Nephron (organoid): ENCODE measurements at regions not wholly inside any gene's neighbourhood (a gene's known extent, or its start where the extent isn't known, plus 50 kb on each side); places are given as distances from the start of the nearest gene placed in this dataset.

Experiments
- H3K27ac Mint-ChIP-seq, 3 experiments: 2 replicates each; pipeline ENCODE4 v1.8.0; 2020; ENCODE audit warnings: mixed read lengths in 3 of 3, mild to moderate bottlenecking in 2 of 3, moderate library complexity in 1 of 3
- H3K27me3 Mint-ChIP-seq: 2 replicates; pipeline ENCODE4 v1.8.0; 2021; ENCODE audit warnings: low read depth, mild to moderate bottlenecking, moderate library complexity, mixed read lengths
- H3K36me3 Mint-ChIP-seq: 2 replicates; pipeline ENCODE4 v1.8.0; 2020; ENCODE audit warnings: low read depth, mixed read lengths
- H3K4me1 Mint-ChIP-seq: 2 replicates; pipeline ENCODE4 v1.8.0; 2020; ENCODE audit warnings: mixed read lengths
- H3K4me3 Mint-ChIP-seq, 3 experiments: 2 replicates each; pipeline ENCODE4 v1.8.0; 2020; ENCODE audit warnings: mild to moderate bottlenecking in 3 of 3, mixed read lengths in 3 of 3, moderate library complexity in 2 of 3
- H3K9me3 Mint-ChIP-seq: 2 replicates; pipeline ENCODE4 v1.8.0; 2020; ENCODE audit warnings: mixed read lengths
- TF ChIP-seq, protein P1 (sequence below), 3 experiments: fragments of 200-600 bp; sonication (generic); IDR thresholded peaks; one replicate each; pipeline ENCODE4 v1.5.0; 2021; ENCODE audit warnings: antibody characterized with exemption in 3 of 3; ENCODE audit not compliant: unreplicated experiment in 3 of 3

DNA sequence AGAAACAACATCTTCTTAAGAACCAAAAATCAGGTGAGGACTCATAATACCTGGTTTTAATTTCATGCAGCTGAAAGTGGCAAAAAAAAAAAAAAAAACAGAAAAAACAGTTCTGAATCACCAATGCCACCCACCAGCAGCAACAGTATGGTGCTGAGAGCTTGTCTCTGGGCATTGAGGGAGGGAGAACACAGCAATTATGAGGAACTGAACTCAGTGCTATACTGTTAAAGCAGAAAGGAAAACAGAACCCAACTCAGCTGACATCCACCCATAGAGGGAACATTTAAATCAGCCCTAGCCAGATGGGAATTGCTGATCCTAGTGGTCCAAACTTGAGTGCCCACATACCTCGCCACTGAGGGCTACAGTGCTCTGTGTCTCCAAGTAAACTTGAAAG lies 657.9 kb downstream of the ACTL7B start:
- Mint-ChIP-seq H3K36me3 (no peaks in the 10 kb centered on the region), H3K9me3 (peaks cover 26% of the 10 kb centered on the region), H3K4me1 (no peaks in the 10 kb centered on the region), H3K4me3 (no peak overlapping the region), H3K27ac (no peak overlapping the region), H3K27me3 (peaks cover 22% of the 10 kb centered on the region)
- TF ChIP-seq, protein P1, sequence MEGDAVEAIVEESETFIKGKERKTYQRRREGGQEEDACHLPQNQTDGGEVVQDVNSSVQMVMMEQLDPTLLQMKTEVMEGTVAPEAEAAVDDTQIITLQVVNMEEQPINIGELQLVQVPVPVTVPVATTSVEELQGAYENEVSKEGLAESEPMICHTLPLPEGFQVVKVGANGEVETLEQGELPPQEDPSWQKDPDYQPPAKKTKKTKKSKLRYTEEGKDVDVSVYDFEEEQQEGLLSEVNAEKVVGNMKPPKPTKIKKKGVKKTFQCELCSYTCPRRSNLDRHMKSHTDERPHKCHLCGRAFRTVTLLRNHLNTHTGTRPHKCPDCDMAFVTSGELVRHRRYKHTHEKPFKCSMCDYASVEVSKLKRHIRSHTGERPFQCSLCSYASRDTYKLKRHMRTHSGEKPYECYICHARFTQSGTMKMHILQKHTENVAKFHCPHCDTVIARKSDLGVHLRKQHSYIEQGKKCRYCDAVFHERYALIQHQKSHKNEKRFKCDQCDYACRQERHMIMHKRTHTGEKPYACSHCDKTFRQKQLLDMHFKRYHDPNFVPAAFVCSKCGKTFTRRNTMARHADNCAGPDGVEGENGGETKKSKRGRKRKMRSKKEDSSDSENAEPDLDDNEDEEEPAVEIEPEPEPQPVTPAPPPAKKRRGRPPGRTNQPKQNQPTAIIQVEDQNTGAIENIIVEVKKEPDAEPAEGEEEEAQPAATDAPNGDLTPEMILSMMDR (IDR thresholded peaks at IDR 0.05; ENCODE audit: unreplicated experiment in 3 of 3), result no peak

DNA sequence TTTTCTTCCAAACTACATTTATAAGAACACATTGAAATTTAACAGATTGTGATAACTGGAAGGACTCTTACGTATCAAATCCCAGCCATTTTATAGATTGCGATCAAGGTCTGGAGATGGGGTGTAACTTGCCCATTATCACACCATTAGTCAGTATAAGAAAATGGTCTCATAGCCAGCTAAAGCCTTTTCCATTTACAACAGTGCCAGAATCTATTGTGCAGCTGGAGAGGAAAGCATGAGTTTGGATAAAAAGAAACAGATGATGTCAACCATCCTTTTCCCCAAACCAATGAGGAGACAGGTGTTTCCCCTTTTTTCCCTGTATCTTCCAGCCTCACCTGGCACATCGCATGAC lies 658.8 kb downstream of the ACTL7B start:
- Mint-ChIP-seq H3K27me3 (peaks cover 29% of the 10 kb centered on the region), H3K4me1 (no peaks in the 10 kb centered on the region), H3K4me3 (no peak overlapping the region), H3K36me3 (no peaks in the 10 kb centered on the region), H3K9me3 (peaks cover 21% of the 10 kb centered on the region), H3K27ac (no peak overlapping the region)
- TF ChIP-seq, protein P1 (IDR thresholded peaks at IDR 0.05; ENCODE audit: unreplicated experiment in 3 of 3), result no peak

DNA sequence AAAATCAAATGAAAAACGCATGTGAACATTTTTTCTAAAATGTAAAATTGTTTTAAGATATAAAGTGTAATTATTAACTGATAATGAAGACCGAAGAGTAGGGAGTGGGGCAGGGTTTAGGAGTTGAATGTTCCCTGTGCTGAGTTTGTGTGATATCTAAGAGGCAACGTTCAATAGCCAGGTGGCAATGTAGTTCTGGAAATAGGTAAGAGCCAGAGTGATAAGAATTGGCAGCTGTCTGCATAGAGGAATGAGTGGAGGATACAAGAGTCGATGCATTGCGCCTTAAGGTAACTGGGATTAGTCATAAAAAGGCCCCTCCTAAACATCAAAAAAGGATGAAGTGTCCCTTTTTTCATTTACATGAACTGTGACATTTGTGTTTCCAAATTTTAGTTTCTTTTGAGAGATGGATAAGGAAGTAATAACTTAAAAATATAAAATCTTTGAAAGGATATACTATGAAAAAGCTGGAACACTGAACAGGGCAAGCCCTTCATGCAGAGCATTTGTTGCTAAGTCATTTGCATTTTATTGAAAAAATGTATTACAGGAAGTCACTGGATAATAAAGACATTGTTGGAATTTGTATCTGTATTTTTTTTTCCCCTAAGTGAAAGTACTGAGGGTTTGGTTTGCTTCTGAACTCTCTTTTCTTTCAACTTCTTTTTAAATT lies 659.3 kb downstream of the ACTL7B start:
- H3K27ac Mint-ChIP-seq, result no peak overlapping the region
- no peaks in the 10 kb centered on the region for H3K4me1 Mint-ChIP-seq
- H3K27me3 Mint-ChIP-seq, result peaks cover 26% of the 10 kb centered on the region
- TF ChIP-seq, protein P1 (IDR thresholded peaks at IDR 0.05; ENCODE audit: unreplicated experiment in 3 of 3), result no peak
- peaks cover 17% of the 10 kb centered on the region for H3K9me3 Mint-ChIP-seq
- no peaks in the 10 kb centered on the region for H3K36me3 Mint-ChIP-seq
- H3K4me3 Mint-ChIP-seq, result no peak overlapping the region

DNA sequence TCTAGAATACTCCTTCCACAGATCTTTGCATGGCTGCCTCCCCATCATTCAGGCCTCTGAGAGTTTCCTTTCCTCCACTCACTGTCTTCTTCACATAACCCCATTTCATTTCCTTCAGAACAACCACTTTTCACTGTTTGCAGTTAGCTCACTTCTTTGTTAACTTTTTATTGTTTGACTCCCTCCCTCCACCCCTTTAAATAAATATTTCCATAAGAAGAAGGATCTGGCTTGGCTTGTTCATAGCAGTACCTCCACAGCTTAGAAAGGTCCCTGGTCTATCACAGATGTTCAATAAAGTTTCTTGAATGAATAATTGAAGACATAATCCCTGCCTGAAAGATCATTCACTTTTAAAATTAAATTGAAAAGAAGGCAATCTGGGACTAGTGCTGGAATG lies 661.6 kb downstream of the ACTL7B start:
- no peaks in the 10 kb centered on the region for H3K4me1 Mint-ChIP-seq
- no peak overlapping the region for H3K4me3 Mint-ChIP-seq
- no peak overlapping the region for H3K27ac Mint-ChIP-seq
- H3K36me3 Mint-ChIP-seq, result no peaks in the 10 kb centered on the region
- peaks cover under 1% of the 10 kb centered on the region for H3K9me3 Mint-ChIP-seq
- peaks cover 35% of the 10 kb centered on the region for H3K27me3 Mint-ChIP-seq
- TF ChIP-seq, protein P1 (IDR thresholded peaks at IDR 0.05; ENCODE audit: unreplicated experiment in 3 of 3), result no peak

DNA sequence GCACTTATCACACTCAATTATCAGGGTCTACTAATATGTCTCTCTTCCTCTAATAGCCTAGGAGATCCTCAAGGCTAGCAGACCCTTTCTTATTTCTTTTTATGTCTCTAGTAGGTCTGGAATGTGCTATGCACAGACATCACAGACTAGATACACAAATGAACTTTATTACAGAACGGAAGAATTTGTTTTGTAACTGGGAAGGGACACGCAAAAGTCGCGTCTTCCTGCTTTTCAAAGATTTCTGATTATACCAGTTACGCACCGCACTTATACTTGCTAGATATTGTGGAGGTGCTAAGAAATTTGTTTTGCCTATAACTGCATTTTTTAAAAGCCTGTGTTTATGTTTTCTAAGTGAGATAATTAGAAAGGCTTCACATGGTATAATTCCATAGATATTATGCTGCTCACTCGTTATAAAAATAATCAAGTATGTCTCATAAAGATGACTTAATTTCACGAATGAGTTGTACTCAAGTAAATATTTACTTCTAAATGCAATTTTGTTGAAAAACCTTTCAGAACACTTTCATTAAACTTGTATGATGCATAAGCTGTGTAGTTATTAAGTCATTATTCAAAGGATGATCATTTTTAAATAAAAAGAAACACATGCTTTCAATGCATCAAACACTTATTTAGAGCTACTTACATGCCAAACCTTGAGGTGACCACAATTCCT lies 662.6 kb downstream of the ACTL7B start:
- Mint-ChIP-seq H3K27ac (no peak overlapping the region), H3K27me3 (peaks cover 35% of the 10 kb centered on the region), H3K36me3 (no peaks in the 10 kb centered on the region), H3K4me1 (peaks cover 4% of the 10 kb centered on the region), H3K4me3 (no peak overlapping the region), H3K9me3 (no peaks in the 10 kb centered on the region)
- TF ChIP-seq, protein P1 (IDR thresholded peaks at IDR 0.05; ENCODE audit: unreplicated experiment in 3 of 3), result no peak

DNA sequence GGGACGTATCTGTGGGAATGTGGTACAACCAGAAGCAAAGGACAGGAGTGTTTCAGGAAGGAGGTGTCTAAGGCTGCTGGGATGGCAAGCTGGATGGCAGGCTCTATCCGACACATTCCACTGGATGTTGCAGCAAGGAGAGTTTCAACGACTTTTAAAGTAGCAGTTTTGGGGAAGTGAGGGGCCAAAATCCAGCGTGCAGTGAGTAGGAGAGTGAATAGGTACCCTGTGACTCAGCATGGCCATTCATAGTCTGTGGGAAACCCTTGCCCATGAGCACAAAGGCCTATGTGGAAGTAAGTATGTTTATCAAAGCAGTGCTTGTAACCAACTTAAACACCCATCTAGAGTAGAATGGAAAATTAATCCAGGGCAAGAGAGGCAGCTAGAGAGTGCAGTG lies 664.7 kb downstream of the ACTL7B start:
- TF ChIP-seq, protein P1 (IDR thresholded peaks at IDR 0.05; ENCODE audit: unreplicated experiment in 3 of 3), result no peak
- H3K9me3 Mint-ChIP-seq, result no peaks in the 10 kb centered on the region
- H3K36me3 Mint-ChIP-seq, result no peaks in the 10 kb centered on the region
- H3K27ac Mint-ChIP-seq, result no peak overlapping the region
- no peak overlapping the region for H3K4me3 Mint-ChIP-seq
- peaks cover 11% of the 10 kb centered on the region for H3K4me1 Mint-ChIP-seq
- H3K27me3 Mint-ChIP-seq, result peaks cover 25% of the 10 kb centered on the region
